DND-41 (cell line): ENCODE measurements at regions not wholly inside any gene's neighbourhood (a gene's known extent, or its start where the extent isn't known, plus 50 kb on each side); places are given as distances from the start of the nearest gene placed in this dataset.

ENCODE experiments used
- EZH2 ChIP-seq: IDR thresholded peaks from 3 replicates; pipeline ENCODE4 v1.6.1; 2012; ENCODE audit warnings: borderline replicate concordance, low read depth, mild to moderate bottlenecking, moderate library complexity, low read length, inconsistent platforms; ENCODE audit not compliant: severe bottlenecking
- TF ChIP-seq, protein P1 (sequence below): IDR thresholded peaks from 2 replicates; pipeline ENCODE4 v1.5.1; 2012; ENCODE audit warnings: borderline replicate concordance, low read length, moderate library complexity, mild to moderate bottlenecking; ENCODE audit not compliant: poor library complexity, severe bottlenecking; ENCODE audit errors: extremely low read depth

DNA sequence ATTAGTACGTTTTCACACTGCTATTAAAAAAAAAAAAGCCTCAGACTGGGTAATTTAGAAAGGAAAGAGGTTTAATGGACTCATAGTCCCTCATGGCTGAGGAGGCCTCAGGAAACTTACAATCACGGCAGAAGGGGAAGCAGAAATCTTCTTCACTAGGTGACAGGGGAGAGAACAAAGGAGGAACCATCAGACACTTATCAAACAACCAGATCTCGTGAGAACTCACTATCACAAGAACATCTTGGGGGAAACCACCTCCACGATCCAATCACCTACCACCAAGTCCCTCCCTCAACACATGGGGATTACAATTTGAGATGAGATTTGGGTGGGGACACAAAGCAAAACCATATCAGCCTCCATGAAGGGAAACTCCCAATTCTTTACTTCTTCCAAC is 85.2 kb upstream of the MAFB start:
- TF ChIP-seq, protein P1, sequence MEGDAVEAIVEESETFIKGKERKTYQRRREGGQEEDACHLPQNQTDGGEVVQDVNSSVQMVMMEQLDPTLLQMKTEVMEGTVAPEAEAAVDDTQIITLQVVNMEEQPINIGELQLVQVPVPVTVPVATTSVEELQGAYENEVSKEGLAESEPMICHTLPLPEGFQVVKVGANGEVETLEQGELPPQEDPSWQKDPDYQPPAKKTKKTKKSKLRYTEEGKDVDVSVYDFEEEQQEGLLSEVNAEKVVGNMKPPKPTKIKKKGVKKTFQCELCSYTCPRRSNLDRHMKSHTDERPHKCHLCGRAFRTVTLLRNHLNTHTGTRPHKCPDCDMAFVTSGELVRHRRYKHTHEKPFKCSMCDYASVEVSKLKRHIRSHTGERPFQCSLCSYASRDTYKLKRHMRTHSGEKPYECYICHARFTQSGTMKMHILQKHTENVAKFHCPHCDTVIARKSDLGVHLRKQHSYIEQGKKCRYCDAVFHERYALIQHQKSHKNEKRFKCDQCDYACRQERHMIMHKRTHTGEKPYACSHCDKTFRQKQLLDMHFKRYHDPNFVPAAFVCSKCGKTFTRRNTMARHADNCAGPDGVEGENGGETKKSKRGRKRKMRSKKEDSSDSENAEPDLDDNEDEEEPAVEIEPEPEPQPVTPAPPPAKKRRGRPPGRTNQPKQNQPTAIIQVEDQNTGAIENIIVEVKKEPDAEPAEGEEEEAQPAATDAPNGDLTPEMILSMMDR: no peak
- TF ChIP-seq EZH2: no peak
